ENCODE measurements at regions not wholly inside any gene's neighbourhood (a gene's known extent, or its start where the extent isn't known, plus 50 kb on each side); places are given as distances from the start of the nearest gene placed in this dataset.

- H3K4me1 ChIP-seq (ENCODE audit: control insufficient read depth, insufficient read depth, low read length), result no peaks in the 10 kb centered on the region
- DNase-seq, result no peak
- H3K4me3 ChIP-seq (ENCODE audit: low read length), result no peak overlapping the region
- no peaks in the 10 kb centered on the region for H3K27me3 ChIP-seq (ENCODE audit: control insufficient read depth, insufficient read depth, low read length)
- WGBS (ENCODE audit: insufficient coverage), result 100% methylated on average over 1 of the region's 1 CpG
- H3K36me3 ChIP-seq (ENCODE audit: control insufficient read depth, insufficient read depth, low read length), result no peaks in the 10 kb centered on the region
- H3K27ac ChIP-seq (ENCODE audit: low read length), result no peak overlapping the region
- peaks cover 3% of the 10 kb centered on the region for H3K9me3 ChIP-seq (replicated peaks; ENCODE audit: control insufficient read depth, low read depth, low read length)
Measured at GRCh38 chr5:106730912-106731311, 939.8 kb downstream of the EFNA5 start.

- H3K36me3 ChIP-seq (ENCODE audit: control insufficient read depth, insufficient read depth, low read length), result no peaks in the 10 kb centered on the region
- no peaks in the 10 kb centered on the region for H3K4me1 ChIP-seq (ENCODE audit: control insufficient read depth, insufficient read depth, low read length)
- H3K4me3 ChIP-seq (ENCODE audit: low read length), result no peak overlapping the region
- WGBS (ENCODE audit: insufficient coverage), result 100% methylated on average over 1 of the region's 3 CpGs
- DNase-seq, result no peak
- no peaks in the 10 kb centered on the region for H3K27me3 ChIP-seq (ENCODE audit: control insufficient read depth, insufficient read depth, low read length)
- no peak overlapping the region for H3K27ac ChIP-seq (ENCODE audit: low read length)
- H3K9me3 ChIP-seq (replicated peaks; ENCODE audit: control insufficient read depth, low read depth, low read length), result peaks cover 3% of the 10 kb centered on the region
Measured at GRCh38 chr5:106730506-106730905, 940.2 kb downstream of the EFNA5 start.

GRCh38 chr5:106728208-106728607, 942.5 kb downstream of the EFNA5 start:
- H3K27me3 ChIP-seq (ENCODE audit: control insufficient read depth, insufficient read depth, low read length), result no peaks in the 10 kb centered on the region
- H3K9me3 ChIP-seq (replicated peaks; ENCODE audit: control insufficient read depth, low read depth, low read length), result peaks cover 3% of the 10 kb centered on the region
- H3K4me1 ChIP-seq (ENCODE audit: control insufficient read depth, insufficient read depth, low read length), result no peaks in the 10 kb centered on the region
- no CpG with 5 or more reads among the region's 4 CpGs for WGBS (ENCODE audit: insufficient coverage)
- H3K4me3 ChIP-seq (ENCODE audit: low read length), result no peak overlapping the region
- no peak overlapping the region for H3K27ac ChIP-seq (ENCODE audit: low read length)
- H3K36me3 ChIP-seq (ENCODE audit: control insufficient read depth, insufficient read depth, low read length), result no peaks in the 10 kb centered on the region
- DNase-seq, result no peak

- Histone ChIP-seq H3K27me3 (ENCODE audit: control insufficient read depth, insufficient read depth, low read length) (no peaks in the 10 kb centered on the region), H3K4me1 (ENCODE audit: control insufficient read depth, insufficient read depth, low read length) (no peaks in the 10 kb centered on the region), H3K4me3 (ENCODE audit: low read length) (no peak overlapping the region), H3K9me3 (replicated peaks; ENCODE audit: control insufficient read depth, low read depth, low read length) (peaks cover 3% of the 10 kb centered on the region), H3K36me3 (ENCODE audit: control insufficient read depth, insufficient read depth, low read length) (no peaks in the 10 kb centered on the region), H3K27ac (ENCODE audit: low read length) (no peak overlapping the region)
- WGBS (ENCODE audit: insufficient coverage), result 60% methylated on average over 2 of the region's 2 CpGs
- DNase-seq, result no peak
Measured at GRCh38 chr5:106727071-106727470, 943.7 kb downstream of the EFNA5 start.

GRCh38 chr5:106720367-106720766, 950.4 kb downstream of the EFNA5 start:
- H3K4me3 ChIP-seq (ENCODE audit: low read length), result no peak overlapping the region
- WGBS (ENCODE audit: insufficient coverage), result no CpG with 5 or more reads among the region's 3 CpGs
- H3K9me3 ChIP-seq (replicated peaks; ENCODE audit: control insufficient read depth, low read depth, low read length), result no peaks in the 10 kb centered on the region
- H3K27ac ChIP-seq (ENCODE audit: low read length), result no peak overlapping the region
- DNase-seq, result no peak
- H3K4me1 ChIP-seq (ENCODE audit: control insufficient read depth, insufficient read depth, low read length), result no peaks in the 10 kb centered on the region
- H3K36me3 ChIP-seq (ENCODE audit: control insufficient read depth, insufficient read depth, low read length), result no peaks in the 10 kb centered on the region
- H3K27me3 ChIP-seq (ENCODE audit: control insufficient read depth, insufficient read depth, low read length), result no peaks in the 10 kb centered on the region

GRCh38 chr5:106699796-106700195, 970.9 kb downstream of the EFNA5 start:
- 100% methylated on average over 1 of the region's 1 CpG for WGBS (ENCODE audit: insufficient coverage)
- Histone ChIP-seq H3K4me3 (ENCODE audit: low read length) (no peak overlapping the region), H3K27ac (ENCODE audit: low read length) (no peak overlapping the region), H3K9me3 (replicated peaks; ENCODE audit: control insufficient read depth, low read depth, low read length) (no peaks in the 10 kb centered on the region), H3K36me3 (ENCODE audit: control insufficient read depth, insufficient read depth, low read length) (no peaks in the 10 kb centered on the region), H3K4me1 (ENCODE audit: control insufficient read depth, insufficient read depth, low read length) (no peaks in the 10 kb centered on the region), H3K27me3 (ENCODE audit: control insufficient read depth, insufficient read depth, low read length) (no peaks in the 10 kb centered on the region)
- DNase-seq, result no peak

DNA sequence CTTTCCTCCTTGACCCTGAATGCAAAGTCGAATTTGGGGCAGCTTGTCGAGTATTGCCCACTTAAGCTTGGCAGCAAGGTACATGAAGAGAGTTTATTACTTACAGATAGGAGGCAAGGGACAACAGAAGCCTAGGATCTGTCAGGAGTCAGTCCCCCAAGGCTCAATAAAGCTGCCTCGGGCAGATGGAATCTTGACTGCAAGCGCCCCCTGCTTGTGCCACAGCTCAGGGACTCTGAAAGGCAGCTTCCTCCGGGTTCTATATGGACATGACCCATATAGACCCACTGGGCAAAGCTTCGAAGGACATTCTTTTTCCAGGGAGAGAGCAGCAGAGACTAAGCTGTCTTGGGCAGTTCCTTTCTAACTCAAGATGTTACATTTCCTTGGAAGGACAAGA, 971.5 kb downstream of the EFNA5 start:
- Histone ChIP-seq H3K27me3 (ENCODE audit: control insufficient read depth, insufficient read depth, low read length) (no peaks in the 10 kb centered on the region), H3K9me3 (replicated peaks; ENCODE audit: control insufficient read depth, low read depth, low read length) (no peaks in the 10 kb centered on the region), H3K4me3 (ENCODE audit: low read length) (no peak overlapping the region), H3K4me1 (ENCODE audit: control insufficient read depth, insufficient read depth, low read length) (no peaks in the 10 kb centered on the region), H3K36me3 (ENCODE audit: control insufficient read depth, insufficient read depth, low read length) (no peaks in the 10 kb centered on the region), H3K27ac (ENCODE audit: low read length) (no peak overlapping the region)
- no peak for DNase-seq
- WGBS (ENCODE audit: insufficient coverage), result 80% methylated on average over 4 of the region's 6 CpGs

GRCh38 chr5:106698169-106698568, 972.6 kb downstream of the EFNA5 start:
- Histone ChIP-seq H3K27ac (ENCODE audit: low read length) (no peak overlapping the region), H3K9me3 (replicated peaks; ENCODE audit: control insufficient read depth, low read depth, low read length) (no peaks in the 10 kb centered on the region), H3K4me3 (ENCODE audit: low read length) (no peak overlapping the region), H3K4me1 (ENCODE audit: control insufficient read depth, insufficient read depth, low read length) (no peaks in the 10 kb centered on the region), H3K36me3 (ENCODE audit: control insufficient read depth, insufficient read depth, low read length) (no peaks in the 10 kb centered on the region), H3K27me3 (ENCODE audit: control insufficient read depth, insufficient read depth, low read length) (no peaks in the 10 kb centered on the region)
- no peak for DNase-seq
- WGBS (ENCODE audit: insufficient coverage), result no CpG with 5 or more reads among the region's 5 CpGs

GRCh38 chr5:106691701-106692100, 979.0 kb downstream of the EFNA5 start:
- Histone ChIP-seq H3K27ac (ENCODE audit: low read length) (no peak overlapping the region), H3K4me3 (ENCODE audit: low read length) (no peak overlapping the region), H3K36me3 (ENCODE audit: control insufficient read depth, insufficient read depth, low read length) (no peaks in the 10 kb centered on the region), H3K4me1 (ENCODE audit: control insufficient read depth, insufficient read depth, low read length) (no peaks in the 10 kb centered on the region), H3K9me3 (replicated peaks; ENCODE audit: control insufficient read depth, low read depth, low read length) (no peaks in the 10 kb centered on the region), H3K27me3 (ENCODE audit: control insufficient read depth, insufficient read depth, low read length) (no peaks in the 10 kb centered on the region)
- DNase-seq, result no peak
- no CpG with 5 or more reads among the region's 2 CpGs for WGBS (ENCODE audit: insufficient coverage)

GRCh38 chr5:106690585-106690984, 980.2 kb downstream of the EFNA5 start:
- DNase-seq, result no peak
- WGBS (ENCODE audit: insufficient coverage), result no CpG with 5 or more reads among the region's 1 CpG
- no peaks in the 10 kb centered on the region for H3K36me3 ChIP-seq (ENCODE audit: control insufficient read depth, insufficient read depth, low read length)
- H3K9me3 ChIP-seq (replicated peaks; ENCODE audit: control insufficient read depth, low read depth, low read length), result no peaks in the 10 kb centered on the region
- no peak overlapping the region for H3K27ac ChIP-seq (ENCODE audit: low read length)
- H3K4me1 ChIP-seq (ENCODE audit: control insufficient read depth, insufficient read depth, low read length), result no peaks in the 10 kb centered on the region
- H3K4me3 ChIP-seq (ENCODE audit: low read length), result no peak overlapping the region
- H3K27me3 ChIP-seq (ENCODE audit: control insufficient read depth, insufficient read depth, low read length), result no peaks in the 10 kb centered on the region

DNA sequence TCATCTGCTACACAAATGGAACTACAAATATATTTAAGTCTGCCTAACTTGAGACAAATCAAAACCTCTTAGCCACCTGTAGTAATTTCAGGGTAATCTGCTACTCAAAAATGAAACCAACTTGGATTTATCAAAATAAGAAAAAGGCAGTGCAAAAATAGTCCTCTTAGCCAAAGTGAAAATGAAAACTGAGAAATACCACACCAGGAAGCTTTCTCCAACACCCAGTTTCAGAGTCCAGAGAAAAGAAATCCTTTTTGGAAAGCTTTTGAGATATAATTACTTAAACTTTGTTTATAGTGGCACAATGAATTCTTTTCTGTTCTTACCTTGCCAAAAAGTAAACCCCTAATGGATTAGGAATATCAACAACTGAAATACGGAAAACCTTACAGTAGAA, 990.4 kb downstream of the EFNA5 start:
- Histone ChIP-seq H3K27ac (ENCODE audit: low read length) (peak overlapping the region; percentile 31), H3K4me1 (ENCODE audit: control insufficient read depth, insufficient read depth, low read length) (no peaks in the 10 kb centered on the region), H3K4me3 (ENCODE audit: low read length) (no peak overlapping the region), H3K9me3 (replicated peaks; ENCODE audit: control insufficient read depth, low read depth, low read length) (no peaks in the 10 kb centered on the region), H3K27me3 (ENCODE audit: control insufficient read depth, insufficient read depth, low read length) (no peaks in the 10 kb centered on the region), H3K36me3 (ENCODE audit: control insufficient read depth, insufficient read depth, low read length) (no peaks in the 10 kb centered on the region)
- WGBS (ENCODE audit: insufficient coverage), result no CpG with 5 or more reads among the region's 1 CpG
- peak; percentile 64 for DNase-seq

Data from muscle of leg (tissue), 3 donors.